Hepatocyte (in vitro differentiated cells): ENCODE measurements at regions not wholly inside any gene's neighbourhood (a gene's known extent, or its start where the extent isn't known, plus 50 kb on each side); places are given as distances from the start of the nearest gene placed in this dataset.

Experiments used
- DNase-seq: peaks from one replicate; pipeline ENCODE4 v3.0.0-alpha.2; 2016; ENCODE audit warnings: low spot score
- H2AFZ ChIP-seq: fragments of 200-600 bp; sonication (generic); 2 replicates; pipeline ENCODE4 v1.6.0; 2016; ENCODE audit warnings: antibody characterized with exemption, mild to moderate bottlenecking
- H3K27ac ChIP-seq: fragments of 200-600 bp; sonication (generic); 2 replicates; pipeline ENCODE4 v1.5.1; 2016; ENCODE audit warnings: mild to moderate bottlenecking
- H3K27me3 ChIP-seq: fragments of 200-600 bp; sonication (generic); 2 replicates; pipeline ENCODE4 v1.6.1; 2016
- H3K36me3 ChIP-seq: fragments of 200-600 bp; sonication (generic); replicated peaks from 2 replicates; pipeline ENCODE4 v1.5.1; 2016; ENCODE audit warnings: low read depth; ENCODE audit not compliant: insufficient read depth
- H3K4me1 ChIP-seq: fragments of 200-600 bp; sonication (generic); 2 replicates; pipeline ENCODE4 v1.5.1; 2016; ENCODE audit warnings: mild to moderate bottlenecking, moderate library complexity; ENCODE audit not compliant: insufficient read depth
- H3K4me2 ChIP-seq: fragments of 200-600 bp; sonication (generic); 2 replicates; pipeline ENCODE4 v1.6.0; 2016
- H3K4me3 ChIP-seq: fragments of 200-600 bp; sonication (generic); 2 replicates; pipeline ENCODE4 v1.5.1; 2016; ENCODE audit warnings: mild to moderate bottlenecking
- H3K79me2 ChIP-seq: fragments of 200-600 bp; sonication (generic); 2 replicates; pipeline ENCODE4 v1.6.0; 2017; ENCODE audit warnings: mild to moderate bottlenecking
- H3K9me2 ChIP-seq: fragments of 200-600 bp; sonication (generic); replicated peaks from 2 replicates; pipeline ENCODE4 v1.6.0; 2017; ENCODE audit warnings: mild to moderate bottlenecking; ENCODE audit not compliant: insufficient read depth
- H3K9me3 ChIP-seq: fragments of 200-600 bp; sonication (generic); 2 replicates; pipeline ENCODE4 v1.5.1; 2016; ENCODE audit warnings: low read depth, mild to moderate bottlenecking
- H4K20me1 ChIP-seq: fragments of 200-600 bp; sonication (generic); 2 replicates; pipeline ENCODE4 v1.6.0; 2016; ENCODE audit warnings: mild to moderate bottlenecking; ENCODE audit not compliant: insufficient read depth, poor library complexity, severe bottlenecking
- EZH2 ChIP-seq: fragments of 200-600 bp; sonication (generic); IDR thresholded peaks from 2 replicates; pipeline ENCODE4 v1.6.1; 2016; ENCODE audit warnings: antibody characterized with exemption, mild to moderate bottlenecking, borderline replicate concordance
- EZH2phosphoT487 ChIP-seq: fragments of 200-600 bp; sonication (generic); IDR thresholded peaks from one replicate; pipeline ENCODE4 v1.6.1; 2018; ENCODE audit warnings: antibody characterized with exemption, mild to moderate bottlenecking, low read depth, moderate library complexity; ENCODE audit not compliant: unreplicated experiment, severe bottlenecking
- WGBS: methylation state at CpG from one replicate; pipeline ENCODE4 v1.1.6; 2016; ENCODE audit warnings: low lambda C conversion rate; ENCODE audit errors: missing lambda C conversion rate; 5-methylcytosine and 5-hydroxymethylcytosine counted together
- TF ChIP-seq, protein P1 (sequence below): fragments of 200-600 bp; sonication (generic); IDR thresholded peaks from 2 replicates; pipeline ENCODE4 v1.5.1; 2016; ENCODE audit warnings: antibody characterized with exemption, mild to moderate bottlenecking; ENCODE audit not compliant: poor library complexity

DNA sequence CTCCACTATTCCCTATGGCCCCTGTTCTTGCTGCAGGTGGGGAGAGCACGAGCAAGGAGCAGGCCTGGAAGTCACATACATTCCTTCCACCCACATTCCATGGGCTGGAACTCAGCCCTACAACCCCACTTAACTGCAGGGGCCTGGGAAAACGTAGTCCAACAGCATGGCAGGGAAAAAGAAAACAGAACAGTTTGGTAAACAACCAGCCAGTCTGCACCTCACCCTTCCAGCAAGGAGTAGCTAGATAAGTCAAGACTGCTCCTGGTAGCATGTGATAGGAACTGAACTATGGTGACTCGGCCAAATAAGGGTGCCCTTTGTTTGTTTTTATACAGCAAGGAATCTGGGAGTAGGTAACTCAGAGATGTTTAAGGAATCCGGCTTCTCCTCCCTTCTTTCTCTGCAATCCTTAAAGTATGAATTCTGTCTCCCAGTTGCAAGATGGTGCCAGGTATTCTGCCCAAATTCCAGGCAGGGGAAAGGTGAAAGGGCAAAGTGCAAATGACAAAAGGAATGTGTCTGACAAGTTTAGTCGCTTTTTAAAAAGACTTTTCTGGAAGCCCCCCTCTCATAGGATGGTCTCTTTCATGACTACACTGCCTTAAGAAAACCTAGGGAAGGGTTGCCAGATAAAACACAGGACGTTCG is 311.7 kb upstream of the NEBL start:
- TF ChIP-seq EZH2phosphoT487 = no peak
- TF ChIP-seq EZH2 = no peak
- TF ChIP-seq, protein P1, sequence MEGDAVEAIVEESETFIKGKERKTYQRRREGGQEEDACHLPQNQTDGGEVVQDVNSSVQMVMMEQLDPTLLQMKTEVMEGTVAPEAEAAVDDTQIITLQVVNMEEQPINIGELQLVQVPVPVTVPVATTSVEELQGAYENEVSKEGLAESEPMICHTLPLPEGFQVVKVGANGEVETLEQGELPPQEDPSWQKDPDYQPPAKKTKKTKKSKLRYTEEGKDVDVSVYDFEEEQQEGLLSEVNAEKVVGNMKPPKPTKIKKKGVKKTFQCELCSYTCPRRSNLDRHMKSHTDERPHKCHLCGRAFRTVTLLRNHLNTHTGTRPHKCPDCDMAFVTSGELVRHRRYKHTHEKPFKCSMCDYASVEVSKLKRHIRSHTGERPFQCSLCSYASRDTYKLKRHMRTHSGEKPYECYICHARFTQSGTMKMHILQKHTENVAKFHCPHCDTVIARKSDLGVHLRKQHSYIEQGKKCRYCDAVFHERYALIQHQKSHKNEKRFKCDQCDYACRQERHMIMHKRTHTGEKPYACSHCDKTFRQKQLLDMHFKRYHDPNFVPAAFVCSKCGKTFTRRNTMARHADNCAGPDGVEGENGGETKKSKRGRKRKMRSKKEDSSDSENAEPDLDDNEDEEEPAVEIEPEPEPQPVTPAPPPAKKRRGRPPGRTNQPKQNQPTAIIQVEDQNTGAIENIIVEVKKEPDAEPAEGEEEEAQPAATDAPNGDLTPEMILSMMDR = no peak
- Histone ChIP-seq H3K4me1 (peaks cover 5% of the 10 kb centered on the region), H4K20me1 (no peaks in the 10 kb centered on the region), H3K36me3 (no peaks in the 10 kb centered on the region), H3K4me2 (no peak overlapping the region), H3K27me3 (no peaks in the 10 kb centered on the region), H3K9me2 (no peaks in the 10 kb centered on the region), H3K27ac (no peak overlapping the region), H3K79me2 (no peaks in the 10 kb centered on the region), H3K9me3 (no peaks in the 10 kb centered on the region), H2AFZ (no peak overlapping the region), H3K4me3 (no peak overlapping the region)
- 77% methylated on average over 7 of the region's 7 CpGs for WGBS
- DNase-seq = no peak

- H3K27ac ChIP-seq = no peak overlapping the region
- no peaks in the 10 kb centered on the region for H3K4me1 ChIP-seq
- no peak for TF ChIP-seq EZH2phosphoT487
- TF ChIP-seq, protein P1 = no peak
- no peak for TF ChIP-seq EZH2
- H3K27me3 ChIP-seq = no peaks in the 10 kb centered on the region
- no peaks in the 10 kb centered on the region for H4K20me1 ChIP-seq
- DNase-seq = no peak
- H3K4me2 ChIP-seq = no peak overlapping the region
- no peak overlapping the region for H3K4me3 ChIP-seq
- H2AFZ ChIP-seq = no peak overlapping the region
- H3K36me3 ChIP-seq = no peaks in the 10 kb centered on the region
- H3K79me2 ChIP-seq = no peaks in the 10 kb centered on the region
- H3K9me2 ChIP-seq = no peaks in the 10 kb centered on the region
- H3K9me3 ChIP-seq = no peaks in the 10 kb centered on the region
- 93% methylated on average over 4 of the region's 4 CpGs for WGBS
These were observed 310.9 kb upstream of the NEBL start for GRCh38 chr10:21207852-21208646.

GRCh38 chr10:21205328-21205727 is 308.2 kb upstream of the NEBL start:
- Histone ChIP-seq H3K4me1 (no peaks in the 10 kb centered on the region), H3K36me3 (no peaks in the 10 kb centered on the region), H2AFZ (no peak overlapping the region), H3K27me3 (no peaks in the 10 kb centered on the region), H3K4me2 (no peak overlapping the region), H4K20me1 (no peaks in the 10 kb centered on the region), H3K9me3 (no peaks in the 10 kb centered on the region), H3K9me2 (no peaks in the 10 kb centered on the region), H3K79me2 (no peaks in the 10 kb centered on the region), H3K27ac (no peak overlapping the region), H3K4me3 (no peak overlapping the region)
- TF ChIP-seq EZH2 (no peak), EZH2phosphoT487 (no peak)
- TF ChIP-seq, protein P1 = no peak
- no peak for DNase-seq
